ENCODE measurements at regions not wholly inside any gene's neighbourhood (a gene's known extent, or its start where the extent isn't known, plus 50 kb on each side); places are given as distances from the start of the nearest gene placed in this dataset.

DNA sequence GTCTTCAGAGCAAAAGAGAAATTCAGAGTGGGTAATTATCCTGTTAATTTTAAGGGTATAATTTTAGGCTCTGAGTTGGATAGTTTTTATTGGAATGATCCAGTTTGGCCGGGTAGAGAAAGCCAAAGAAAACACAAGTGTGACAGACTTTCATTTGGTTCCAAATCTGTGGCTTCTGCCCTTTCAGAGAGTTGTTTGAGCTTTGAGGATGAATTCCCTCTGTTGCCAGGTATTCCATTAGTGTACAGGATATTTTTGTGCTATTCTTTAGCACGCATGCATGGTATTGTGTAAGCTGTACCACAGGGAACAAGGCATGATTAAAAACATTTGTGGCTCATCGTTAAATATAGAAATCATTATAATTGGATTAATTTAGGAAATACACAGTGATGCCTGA is 384.4 kb downstream of the ADGRL2 start:
- TF ChIP-seq, protein P1, sequence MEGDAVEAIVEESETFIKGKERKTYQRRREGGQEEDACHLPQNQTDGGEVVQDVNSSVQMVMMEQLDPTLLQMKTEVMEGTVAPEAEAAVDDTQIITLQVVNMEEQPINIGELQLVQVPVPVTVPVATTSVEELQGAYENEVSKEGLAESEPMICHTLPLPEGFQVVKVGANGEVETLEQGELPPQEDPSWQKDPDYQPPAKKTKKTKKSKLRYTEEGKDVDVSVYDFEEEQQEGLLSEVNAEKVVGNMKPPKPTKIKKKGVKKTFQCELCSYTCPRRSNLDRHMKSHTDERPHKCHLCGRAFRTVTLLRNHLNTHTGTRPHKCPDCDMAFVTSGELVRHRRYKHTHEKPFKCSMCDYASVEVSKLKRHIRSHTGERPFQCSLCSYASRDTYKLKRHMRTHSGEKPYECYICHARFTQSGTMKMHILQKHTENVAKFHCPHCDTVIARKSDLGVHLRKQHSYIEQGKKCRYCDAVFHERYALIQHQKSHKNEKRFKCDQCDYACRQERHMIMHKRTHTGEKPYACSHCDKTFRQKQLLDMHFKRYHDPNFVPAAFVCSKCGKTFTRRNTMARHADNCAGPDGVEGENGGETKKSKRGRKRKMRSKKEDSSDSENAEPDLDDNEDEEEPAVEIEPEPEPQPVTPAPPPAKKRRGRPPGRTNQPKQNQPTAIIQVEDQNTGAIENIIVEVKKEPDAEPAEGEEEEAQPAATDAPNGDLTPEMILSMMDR (IDR thresholded peaks at IDR 0.05; ENCODE audit: low read length), result no peak
- no peak for TF ChIP-seq EZH2 (IDR thresholded peaks at IDR 0.05; ENCODE audit: borderline replicate concordance, low read length)
- Histone ChIP-seq H3F3A (ENCODE audit: insufficient read depth, low read length) (no peaks in the 10 kb centered on the region), H3K4me3 (ENCODE audit: low read depth, low read length, poor library complexity, severe bottlenecking) (no peak overlapping the region), H3K9ac (ENCODE audit: low read length) (no peak overlapping the region), H3K4me2 (ENCODE audit: low read length) (no peak overlapping the region), H3K4me1 (ENCODE audit: insufficient read depth, low read length, severe bottlenecking) (no peaks in the 10 kb centered on the region), H3K9me2 (ENCODE audit: low read depth, low read length) (no peaks in the 10 kb centered on the region), H3K79me2 (ENCODE audit: insufficient read depth, low read length) (no peaks in the 10 kb centered on the region), H3K36me3 (ENCODE audit: insufficient read depth, low read length) (no peaks in the 10 kb centered on the region), H4K20me1 (ENCODE audit: insufficient read depth, low read length) (no peaks in the 10 kb centered on the region), H2AFZ (ENCODE audit: low read length) (no peak overlapping the region), H3K27me3 (ENCODE audit: insufficient read depth, low read length) (no peaks in the 10 kb centered on the region), H3K9me3 (ENCODE audit: low read length) (no peaks in the 10 kb centered on the region), H3K27ac (ENCODE audit: low read depth, low read length, poor library complexity, severe bottlenecking) (no peak overlapping the region)

DNA sequence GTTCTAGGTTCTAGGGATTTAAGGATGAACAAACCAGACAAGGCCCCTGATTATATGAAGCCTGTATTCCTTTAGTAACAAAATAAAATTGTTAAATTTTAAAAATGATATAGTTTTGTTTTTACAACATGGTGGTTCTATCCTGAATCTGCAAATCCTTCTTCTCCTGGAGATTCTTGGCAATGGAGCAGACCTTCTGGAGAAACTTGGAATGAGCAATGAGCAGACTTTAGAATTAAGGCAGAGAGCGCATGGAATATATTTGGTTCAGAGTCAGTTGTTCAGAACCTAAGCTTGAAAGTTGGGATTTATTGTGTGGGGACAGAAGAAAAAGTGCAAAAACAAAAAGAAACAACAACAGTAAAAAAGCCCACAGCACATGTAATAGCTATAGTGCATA is 381.1 kb downstream of the ADGRL2 start:
- Histone ChIP-seq H3K27me3 (ENCODE audit: insufficient read depth, low read length) (no peaks in the 10 kb centered on the region), H3K9me3 (ENCODE audit: low read length) (no peaks in the 10 kb centered on the region), H3K4me1 (ENCODE audit: insufficient read depth, low read length, severe bottlenecking) (no peaks in the 10 kb centered on the region), H3K36me3 (ENCODE audit: insufficient read depth, low read length) (no peaks in the 10 kb centered on the region), H4K20me1 (ENCODE audit: insufficient read depth, low read length) (no peaks in the 10 kb centered on the region), H3K9me2 (ENCODE audit: low read depth, low read length) (no peaks in the 10 kb centered on the region), H3K4me2 (ENCODE audit: low read length) (no peak overlapping the region), H2AFZ (ENCODE audit: low read length) (no peak overlapping the region), H3K4me3 (ENCODE audit: low read depth, low read length, poor library complexity, severe bottlenecking) (no peak overlapping the region), H3K27ac (ENCODE audit: low read depth, low read length, poor library complexity, severe bottlenecking) (no peak overlapping the region), H3K9ac (ENCODE audit: low read length) (no peak overlapping the region), H3F3A (ENCODE audit: insufficient read depth, low read length) (no peaks in the 10 kb centered on the region), H3K79me2 (ENCODE audit: insufficient read depth, low read length) (no peaks in the 10 kb centered on the region)
- no peak for TF ChIP-seq EZH2 (IDR thresholded peaks at IDR 0.05; ENCODE audit: borderline replicate concordance, low read length)
- TF ChIP-seq, protein P1 (IDR thresholded peaks at IDR 0.05; ENCODE audit: low read length), result no peak

DNA sequence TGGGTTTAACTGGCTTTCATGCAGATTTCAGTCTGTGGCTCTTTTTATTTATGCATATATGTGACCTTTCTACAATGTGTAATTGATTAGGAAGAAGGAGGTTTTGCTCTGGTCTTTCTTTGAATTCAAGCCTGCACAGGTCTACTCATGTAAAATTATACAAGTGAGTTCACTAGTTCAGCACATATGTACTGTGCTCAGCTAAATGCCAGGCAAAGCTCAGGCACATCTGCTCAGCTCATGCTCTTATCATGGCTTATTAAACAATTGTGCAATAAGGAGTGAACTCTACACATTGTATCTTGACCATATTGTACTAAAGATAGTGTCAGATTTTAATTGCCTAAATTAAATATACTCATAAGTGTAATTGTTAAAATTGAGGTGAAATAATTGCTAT is 378.4 kb downstream of the ADGRL2 start:
- TF ChIP-seq EZH2 (IDR thresholded peaks at IDR 0.05; ENCODE audit: borderline replicate concordance, low read length), result no peak
- TF ChIP-seq, protein P1 (IDR thresholded peaks at IDR 0.05; ENCODE audit: low read length), result no peak

More for the DNA sequence above, 378.4 kb downstream of the ADGRL2 start:
- H3K9ac ChIP-seq (ENCODE audit: low read length), result no peak overlapping the region
- H3K79me2 ChIP-seq (ENCODE audit: insufficient read depth, low read length), result no peaks in the 10 kb centered on the region
- no peak overlapping the region for H3K4me2 ChIP-seq (ENCODE audit: low read length)
- no peaks in the 10 kb centered on the region for H3F3A ChIP-seq (ENCODE audit: insufficient read depth, low read length)
- no peaks in the 10 kb centered on the region for H3K4me1 ChIP-seq (ENCODE audit: insufficient read depth, low read length, severe bottlenecking)
- no peaks in the 10 kb centered on the region for H4K20me1 ChIP-seq (ENCODE audit: insufficient read depth, low read length)
- no peaks in the 10 kb centered on the region for H3K36me3 ChIP-seq (ENCODE audit: insufficient read depth, low read length)
- no peak overlapping the region for H2AFZ ChIP-seq (ENCODE audit: low read length)
- H3K27ac ChIP-seq (ENCODE audit: low read depth, low read length, poor library complexity, severe bottlenecking), result no peak overlapping the region
- H3K9me2 ChIP-seq (ENCODE audit: low read depth, low read length), result no peaks in the 10 kb centered on the region
- no peak overlapping the region for H3K4me3 ChIP-seq (ENCODE audit: low read depth, low read length, poor library complexity, severe bottlenecking)
- no peaks in the 10 kb centered on the region for H3K27me3 ChIP-seq (ENCODE audit: insufficient read depth, low read length)
- no peaks in the 10 kb centered on the region for H3K9me3 ChIP-seq (ENCODE audit: low read length)
